ENCODE measurements at regions not wholly inside any gene's neighbourhood (a gene's known extent, or its start where the extent isn't known, plus 50 kb on each side); places are given as distances from the start of the nearest gene placed in this dataset.

DNA sequence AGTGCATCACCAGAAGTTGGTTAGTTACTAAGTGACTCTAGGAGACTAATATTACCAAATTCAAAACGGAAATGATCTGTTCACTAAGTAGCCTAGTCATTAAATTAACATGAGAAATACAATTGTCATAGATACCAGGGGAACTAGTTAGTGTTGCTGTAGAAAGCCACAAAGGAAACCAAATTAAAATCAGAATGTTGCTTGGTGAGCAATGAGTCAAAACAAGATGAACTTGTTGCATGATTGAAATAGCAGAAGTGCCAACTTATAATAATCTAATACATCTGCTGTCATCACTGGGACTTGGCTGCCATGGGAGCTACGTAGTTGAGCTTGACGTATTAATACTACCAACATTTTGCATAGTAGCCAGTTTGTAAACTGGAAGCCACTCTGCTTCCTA is 458.1 kb downstream of the DIPK2A start:
- TF ChIP-seq CEBPB (IDR thresholded peaks at IDR 0.05) (no peak), FOXM1 (IDR thresholded peaks at IDR 0.05; ENCODE audit: borderline replicate concordance, low read depth) (no peak), TEAD4 (IDR thresholded peaks at IDR 0.05) (no peak), EGR1 (IDR thresholded peaks at IDR 0.05) (no peak), EP300 (IDR thresholded peaks at IDR 0.05; ENCODE audit: borderline replicate concordance) (no peak), ZBTB7A (IDR thresholded peaks at IDR 0.05; ENCODE audit: low read depth) (no peak)
- TF ChIP-seq, protein P1, sequence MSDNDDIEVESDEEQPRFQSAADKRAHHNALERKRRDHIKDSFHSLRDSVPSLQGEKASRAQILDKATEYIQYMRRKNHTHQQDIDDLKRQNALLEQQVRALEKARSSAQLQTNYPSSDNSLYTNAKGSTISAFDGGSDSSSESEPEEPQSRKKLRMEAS (IDR thresholded peaks at IDR 0.05), result no peak
